ENCODE measurements at regions not wholly inside any gene's neighbourhood (a gene's known extent, or its start where the extent isn't known, plus 50 kb on each side); places are given as distances from the start of the nearest gene placed in this dataset.
"Not testable (repeated sequence)": the region's sequence is repeated elsewhere in the genome, so short reads cannot be mapped to it uniquely, and the experiment has no call there.

GRCh38 chr9:41839786-41840185, 289.4 kb downstream of the CNTNAP3B start:
- intact Hi-C loops (cut with DNase I); H3K9me3 ChIP-seq; H3K27me3 ChIP-seq; H3K36me3 ChIP-seq; H3K4me1 ChIP-seq; H3K4me3 ChIP-seq (replicated peaks in 1 of 3); H3K27ac ChIP-seq; DNase-seq: not testable (repeated sequence)
- WGBS, 2 donors: no CpG with 5 or more reads among the region's 1 CpG

- H3K27me3 ChIP-seq; H3K4me3 ChIP-seq (replicated peaks in 1 of 3); DNase-seq; H3K36me3 ChIP-seq; H3K4me1 ChIP-seq; H3K27ac ChIP-seq; intact Hi-C loops (cut with DNase I); H3K9me3 ChIP-seq: not testable (repeated sequence)
- WGBS, 2 donors: no CpG with 5 or more reads among the region's 4 CpGs
Observed at GRCh38 chr9:41838953-41839352, 290.3 kb downstream of the CNTNAP3B start.

GRCh38 chr9:41838562-41838851, 290.7 kb downstream of the CNTNAP3B start:
- H3K27ac ChIP-seq; intact Hi-C loops (cut with DNase I); H3K4me1 ChIP-seq; H3K4me3 ChIP-seq (replicated peaks in 1 of 3); H3K9me3 ChIP-seq; DNase-seq; H3K27me3 ChIP-seq; H3K36me3 ChIP-seq: not testable (repeated sequence)
- WGBS, 2 donors: no CpG with 5 or more reads among the region's 1 CpG

- H3K27me3 ChIP-seq; intact Hi-C loops (cut with DNase I); DNase-seq; H3K4me1 ChIP-seq; H3K4me3 ChIP-seq (replicated peaks in 1 of 3); H3K36me3 ChIP-seq; H3K9me3 ChIP-seq; H3K27ac ChIP-seq: not testable (repeated sequence)
- no CpG with 5 or more reads among the region's 3 CpGs for WGBS, 2 donors
Observed at GRCh38 chr9:41837684-41838561, 291.3 kb downstream of the CNTNAP3B start.

GRCh38 chr9:41833108-41833507, 296.1 kb downstream of the CNTNAP3B start:
- H3K9me3 ChIP-seq; DNase-seq; H3K27ac ChIP-seq; H3K4me1 ChIP-seq; H3K4me3 ChIP-seq (replicated peaks in 1 of 3); H3K27me3 ChIP-seq; H3K36me3 ChIP-seq; intact Hi-C loops (cut with DNase I): not testable (repeated sequence)
- no CpG with 5 or more reads among the region's 4 CpGs for WGBS, 2 donors

- H3K4me3 ChIP-seq (replicated peaks in 1 of 3); intact Hi-C loops (cut with DNase I); H3K27ac ChIP-seq; H3K36me3 ChIP-seq; H3K9me3 ChIP-seq; DNase-seq; H3K27me3 ChIP-seq; H3K4me1 ChIP-seq: not testable (repeated sequence)
- no CpG with 5 or more reads among the region's 8 CpGs for WGBS, 2 donors
Observed at GRCh38 chr9:41824723-41825122, 304.5 kb downstream of the CNTNAP3B start.

- DNase-seq; H3K27ac ChIP-seq; intact Hi-C loops (cut with DNase I); H3K9me3 ChIP-seq; H3K4me3 ChIP-seq (replicated peaks in 1 of 3); H3K36me3 ChIP-seq; H3K4me1 ChIP-seq; H3K27me3 ChIP-seq: not testable (repeated sequence)
- WGBS, 2 donors: 72 to 74% methylated on average over 4 of the region's 4 CpGs
Observed at GRCh38 chr9:41802706-41803105, 326.5 kb downstream of the CNTNAP3B start.

- not testable (repeated sequence) for H3K36me3 ChIP-seq
Observed at GRCh38 chr9:41798684-41799083, 330.5 kb downstream of the CNTNAP3B start.

GRCh38 chr9:41790719-41791363, 338.4 kb downstream of the CNTNAP3B start:
- DNase-seq; H3K27me3 ChIP-seq; H3K27ac ChIP-seq; H3K9me3 ChIP-seq; H3K36me3 ChIP-seq; H3K4me1 ChIP-seq; intact Hi-C loops (cut with DNase I); H3K4me3 ChIP-seq (replicated peaks in 1 of 3): not testable (repeated sequence)
- 34 to 44% methylated on average over 4 to 6 of the region's 7 CpGs for WGBS, 2 donors

More at GRCh38 chr9:41798684-41799083, 330.5 kb downstream of the CNTNAP3B start:
- intact Hi-C loops (cut with DNase I); DNase-seq; H3K27me3 ChIP-seq; H3K4me3 ChIP-seq (replicated peaks in 1 of 3); H3K27ac ChIP-seq; H3K9me3 ChIP-seq; H3K4me1 ChIP-seq: not testable (repeated sequence)
- WGBS, 2 donors: 65 to 67% methylated on average over 4 of the region's 4 CpGs

GRCh38 chr9:41790007-41790406, 339.2 kb downstream of the CNTNAP3B start:
- H3K4me1 ChIP-seq; DNase-seq; H3K36me3 ChIP-seq; H3K9me3 ChIP-seq; H3K4me3 ChIP-seq (replicated peaks in 1 of 3); H3K27ac ChIP-seq; H3K27me3 ChIP-seq; intact Hi-C loops (cut with DNase I): not testable (repeated sequence)
- 73 to 81% methylated on average over 5 of the region's 5 CpGs for WGBS, 2 donors

- DNase-seq; H3K9me3 ChIP-seq; H3K4me1 ChIP-seq; H3K36me3 ChIP-seq; H3K4me3 ChIP-seq (replicated peaks in 1 of 3); H3K27ac ChIP-seq; intact Hi-C loops (cut with DNase I); H3K27me3 ChIP-seq: not testable (repeated sequence)
- WGBS, 2 donors: 77 to 79% methylated on average over 4 of the region's 4 CpGs
Observed at GRCh38 chr9:41789387-41789786, 339.8 kb downstream of the CNTNAP3B start.

GRCh38 chr9:41787951-41788350, 341.3 kb downstream of the CNTNAP3B start:
- H3K4me1 ChIP-seq; H3K27me3 ChIP-seq; DNase-seq; H3K4me3 ChIP-seq (replicated peaks in 1 of 3); H3K9me3 ChIP-seq; intact Hi-C loops (cut with DNase I); H3K27ac ChIP-seq; H3K36me3 ChIP-seq: not testable (repeated sequence)
- WGBS, 2 donors: 69 to 74% methylated on average over 1 of the region's 1 CpG

- H3K27me3 ChIP-seq; intact Hi-C loops (cut with DNase I); H3K9me3 ChIP-seq; H3K27ac ChIP-seq; H3K36me3 ChIP-seq; H3K4me1 ChIP-seq; H3K4me3 ChIP-seq (replicated peaks in 1 of 3); DNase-seq: not testable (repeated sequence)
- 100% methylated on average over 1 of the region's 3 CpGs for WGBS, 2 donors
Observed at GRCh38 chr9:41787270-41787669, 342.0 kb downstream of the CNTNAP3B start.
